GM23338 (cell line): ENCODE measurements at regions not wholly inside any gene's neighbourhood (a gene's known extent, or its start where the extent isn't known, plus 50 kb on each side); places are given as distances from the start of the nearest gene placed in this dataset.

Experiments used
- EZH2phosphoT487 ChIP-seq: fragments of 200-600 bp; sonication (generic); IDR thresholded peaks from one replicate; pipeline ENCODE4 v1.8.1; 2018; ENCODE audit warnings: antibody characterized with exemption; ENCODE audit not compliant: unreplicated experiment
- TF ChIP-seq, protein P1 (sequence below), 2 experiments: fragments of 200-600 bp in 1 of 2; sonication (generic) in 1 of 2; conservative IDR thresholded peaks; 2 replicates each; pipeline versions ENCODE4 v1.5.1 to v1.6.1; 2016 to 2017; ENCODE audit warnings: antibody characterized with exemption in 2 of 2, low read depth in 2 of 2, mild to moderate bottlenecking in 2 of 2, moderate library complexity in 1 of 2

DNA sequence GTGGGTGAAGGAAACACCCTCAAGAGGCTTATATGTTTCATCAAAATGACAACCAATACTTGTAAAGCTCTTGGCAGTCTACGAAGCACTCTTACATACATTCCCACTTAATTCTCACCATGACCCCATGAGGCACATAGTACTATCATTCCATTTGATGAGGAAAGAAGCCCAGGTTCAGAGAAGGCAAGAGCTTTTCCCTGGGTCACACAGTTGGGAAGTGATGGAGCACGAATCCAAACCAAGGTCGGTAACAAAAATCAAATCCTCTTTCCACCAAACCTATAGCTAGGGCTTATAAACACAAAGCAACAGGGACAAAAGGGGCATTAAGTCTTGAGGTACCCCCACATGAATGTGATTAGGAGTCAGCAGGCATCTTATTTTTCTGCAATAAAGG is 187.1 kb downstream of the UACA start:
- TF ChIP-seq, protein P1, sequence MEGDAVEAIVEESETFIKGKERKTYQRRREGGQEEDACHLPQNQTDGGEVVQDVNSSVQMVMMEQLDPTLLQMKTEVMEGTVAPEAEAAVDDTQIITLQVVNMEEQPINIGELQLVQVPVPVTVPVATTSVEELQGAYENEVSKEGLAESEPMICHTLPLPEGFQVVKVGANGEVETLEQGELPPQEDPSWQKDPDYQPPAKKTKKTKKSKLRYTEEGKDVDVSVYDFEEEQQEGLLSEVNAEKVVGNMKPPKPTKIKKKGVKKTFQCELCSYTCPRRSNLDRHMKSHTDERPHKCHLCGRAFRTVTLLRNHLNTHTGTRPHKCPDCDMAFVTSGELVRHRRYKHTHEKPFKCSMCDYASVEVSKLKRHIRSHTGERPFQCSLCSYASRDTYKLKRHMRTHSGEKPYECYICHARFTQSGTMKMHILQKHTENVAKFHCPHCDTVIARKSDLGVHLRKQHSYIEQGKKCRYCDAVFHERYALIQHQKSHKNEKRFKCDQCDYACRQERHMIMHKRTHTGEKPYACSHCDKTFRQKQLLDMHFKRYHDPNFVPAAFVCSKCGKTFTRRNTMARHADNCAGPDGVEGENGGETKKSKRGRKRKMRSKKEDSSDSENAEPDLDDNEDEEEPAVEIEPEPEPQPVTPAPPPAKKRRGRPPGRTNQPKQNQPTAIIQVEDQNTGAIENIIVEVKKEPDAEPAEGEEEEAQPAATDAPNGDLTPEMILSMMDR (conservative IDR thresholded peaks at IDR 0.05; ENCODE audit: low read depth in 2 of 2) = no peak
- TF ChIP-seq EZH2phosphoT487 = no peak
